ENCODE measurements at regions not wholly inside any gene's neighbourhood (a gene's known extent, or its start where the extent isn't known, plus 50 kb on each side); places are given as distances from the start of the nearest gene placed in this dataset.

- Histone ChIP-seq H3F3A (replicated peaks; ENCODE audit: low read depth) (no peaks in the 10 kb centered on the region), H3K27me3 (ENCODE audit: insufficient read depth) (no peaks in the 10 kb centered on the region), H3K79me2 (replicated peaks; ENCODE audit: insufficient read depth) (no peaks in the 10 kb centered on the region), H3K4me1 (ENCODE audit: insufficient read depth) (no peaks in the 10 kb centered on the region), H4K20me1 (replicated peaks; ENCODE audit: insufficient read depth) (no peaks in the 10 kb centered on the region), H2AFZ (no peak overlapping the region), H3K9me2 (ENCODE audit: insufficient read depth) (no peaks in the 10 kb centered on the region), H3K4me3 (no peak overlapping the region), H3K4me2 (no peak overlapping the region), H3K27ac (ENCODE audit: low read depth) (no peak overlapping the region), H3K36me3 (ENCODE audit: insufficient read depth) (no peaks in the 10 kb centered on the region)
- TF ChIP-seq, protein P1, sequence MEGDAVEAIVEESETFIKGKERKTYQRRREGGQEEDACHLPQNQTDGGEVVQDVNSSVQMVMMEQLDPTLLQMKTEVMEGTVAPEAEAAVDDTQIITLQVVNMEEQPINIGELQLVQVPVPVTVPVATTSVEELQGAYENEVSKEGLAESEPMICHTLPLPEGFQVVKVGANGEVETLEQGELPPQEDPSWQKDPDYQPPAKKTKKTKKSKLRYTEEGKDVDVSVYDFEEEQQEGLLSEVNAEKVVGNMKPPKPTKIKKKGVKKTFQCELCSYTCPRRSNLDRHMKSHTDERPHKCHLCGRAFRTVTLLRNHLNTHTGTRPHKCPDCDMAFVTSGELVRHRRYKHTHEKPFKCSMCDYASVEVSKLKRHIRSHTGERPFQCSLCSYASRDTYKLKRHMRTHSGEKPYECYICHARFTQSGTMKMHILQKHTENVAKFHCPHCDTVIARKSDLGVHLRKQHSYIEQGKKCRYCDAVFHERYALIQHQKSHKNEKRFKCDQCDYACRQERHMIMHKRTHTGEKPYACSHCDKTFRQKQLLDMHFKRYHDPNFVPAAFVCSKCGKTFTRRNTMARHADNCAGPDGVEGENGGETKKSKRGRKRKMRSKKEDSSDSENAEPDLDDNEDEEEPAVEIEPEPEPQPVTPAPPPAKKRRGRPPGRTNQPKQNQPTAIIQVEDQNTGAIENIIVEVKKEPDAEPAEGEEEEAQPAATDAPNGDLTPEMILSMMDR (conservative IDR thresholded peaks at IDR 0.05; ENCODE audit: low read depth in 2 of 2): no peak
- TF ChIP-seq STAT1 (IDR thresholded peaks at IDR 0.05; ENCODE audit: unreplicated experiment) (no peak), NANOG (IDR thresholded peaks at IDR 0.05; ENCODE audit: borderline replicate concordance) (no peak), REST (IDR thresholded peaks at IDR 0.05; ENCODE audit: unreplicated experiment) (no peak), ZNF462 (CRISPR knock-in tag; IDR thresholded peaks at IDR 0.05) (no peak), POLR2AphosphoS5 (IDR thresholded peaks at IDR 0.05; ENCODE audit: low read depth) (no peak), ZNF331 (CRISPR knock-in tag; IDR thresholded peaks at IDR 0.05; ENCODE audit: low read depth) (no peak), ZNF114 (CRISPR knock-in tag; IDR thresholded peaks at IDR 0.05) (no peak), EZH2phosphoT487 (IDR thresholded peaks at IDR 0.05; ENCODE audit: unreplicated experiment) (no peak)
- Mint-ChIP-seq H3K27ac (no peak overlapping the region), H3K36me3 (ENCODE audit: low read depth) (no peaks in the 10 kb centered on the region), H3K27me3 (ENCODE audit: insufficient read depth, low read depth, poor library complexity) (peaks cover 2% of the 10 kb centered on the region), H3K4me1 (peaks cover 3% of the 10 kb centered on the region; the same call in 2 of the 3 replicates), H3K4me3 (no peak overlapping the region), H3K9me3 (no peaks in the 10 kb centered on the region)
- DNase-seq (ENCODE audit: low spot score) (no peak), ATAC-seq (no peak)
Observed at GRCh38 chr11:33956611-33957010, 64.7 kb upstream of the LMO2 start.
